D721Med (cell line): ENCODE measurements at regions not wholly inside any gene's neighbourhood (a gene's known extent, or its start where the extent isn't known, plus 50 kb on each side); places are given as distances from the start of the nearest gene placed in this dataset.

ENCODE experiments used
- DNase-seq: peaks from one replicate; pipeline ENCODE4 v3.0.0; 2011; ENCODE audit warnings: low spot score; ENCODE audit not compliant: insufficient read length
- FAIRE-seq: peaks from 2 replicates; lab custom pipeline; 2011; peaks lifted over from hg19 to GRCh38; lab: Jason Lieb, UNC
- TF ChIP-seq, protein P1 (sequence below): IDR thresholded peaks from 2 replicates; pipeline ENCODE4 v1.5.1; 2012; ENCODE audit warnings: mild to moderate bottlenecking, control low read depth; ENCODE audit not compliant: insufficient read depth; ENCODE audit errors: missing control alignments

DNA sequence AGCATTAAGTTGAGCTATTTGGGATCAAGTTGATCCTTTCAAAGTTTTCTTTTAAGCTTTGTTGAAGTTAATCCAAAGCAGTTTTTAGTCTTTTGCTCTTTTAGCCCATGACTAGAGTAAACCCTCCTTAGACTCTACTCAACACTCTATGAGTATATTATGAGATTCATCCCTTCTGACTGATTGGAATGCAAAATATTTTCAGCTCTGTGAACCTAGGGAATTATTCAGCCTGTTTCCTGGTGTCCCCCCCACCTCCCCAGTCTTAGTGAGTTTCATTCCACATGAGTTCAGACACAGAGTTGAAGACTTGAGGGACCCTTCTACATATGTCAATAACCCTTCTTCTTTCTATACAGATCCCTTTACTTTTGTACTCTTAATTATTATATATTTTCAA, 413.7 kb downstream of the RFPL4B start:
- no peak for DNase-seq
- TF ChIP-seq, protein P1, sequence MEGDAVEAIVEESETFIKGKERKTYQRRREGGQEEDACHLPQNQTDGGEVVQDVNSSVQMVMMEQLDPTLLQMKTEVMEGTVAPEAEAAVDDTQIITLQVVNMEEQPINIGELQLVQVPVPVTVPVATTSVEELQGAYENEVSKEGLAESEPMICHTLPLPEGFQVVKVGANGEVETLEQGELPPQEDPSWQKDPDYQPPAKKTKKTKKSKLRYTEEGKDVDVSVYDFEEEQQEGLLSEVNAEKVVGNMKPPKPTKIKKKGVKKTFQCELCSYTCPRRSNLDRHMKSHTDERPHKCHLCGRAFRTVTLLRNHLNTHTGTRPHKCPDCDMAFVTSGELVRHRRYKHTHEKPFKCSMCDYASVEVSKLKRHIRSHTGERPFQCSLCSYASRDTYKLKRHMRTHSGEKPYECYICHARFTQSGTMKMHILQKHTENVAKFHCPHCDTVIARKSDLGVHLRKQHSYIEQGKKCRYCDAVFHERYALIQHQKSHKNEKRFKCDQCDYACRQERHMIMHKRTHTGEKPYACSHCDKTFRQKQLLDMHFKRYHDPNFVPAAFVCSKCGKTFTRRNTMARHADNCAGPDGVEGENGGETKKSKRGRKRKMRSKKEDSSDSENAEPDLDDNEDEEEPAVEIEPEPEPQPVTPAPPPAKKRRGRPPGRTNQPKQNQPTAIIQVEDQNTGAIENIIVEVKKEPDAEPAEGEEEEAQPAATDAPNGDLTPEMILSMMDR = no peak
- no peak for FAIRE-seq

DNA sequence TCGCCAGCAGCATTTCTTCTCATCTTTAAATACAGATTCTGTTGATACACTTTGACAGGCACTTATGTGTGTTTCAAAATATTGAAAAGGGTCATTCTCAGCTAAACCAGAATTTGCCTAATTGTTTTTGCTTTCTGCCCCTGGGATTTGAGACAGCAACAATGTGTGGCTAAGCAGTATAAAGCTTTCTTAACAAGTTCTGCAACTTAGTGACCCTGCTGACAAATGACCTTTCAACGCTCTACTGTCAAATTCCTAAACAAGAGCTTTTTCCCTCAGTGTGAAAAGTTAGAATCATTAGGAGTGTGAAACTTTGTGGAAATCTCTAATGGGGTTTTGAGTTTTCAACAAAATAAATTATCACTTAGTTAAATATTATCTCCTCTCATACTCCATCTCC, 414.6 kb downstream of the RFPL4B start:
- DNase-seq = no peak
- TF ChIP-seq, protein P1 = no peak
- FAIRE-seq = no peak

GRCh38 chr6:112764377-112764776, 417.2 kb downstream of the RFPL4B start:
- FAIRE-seq = no peak
- TF ChIP-seq, protein P1 = no peak
- no peak for DNase-seq

DNA sequence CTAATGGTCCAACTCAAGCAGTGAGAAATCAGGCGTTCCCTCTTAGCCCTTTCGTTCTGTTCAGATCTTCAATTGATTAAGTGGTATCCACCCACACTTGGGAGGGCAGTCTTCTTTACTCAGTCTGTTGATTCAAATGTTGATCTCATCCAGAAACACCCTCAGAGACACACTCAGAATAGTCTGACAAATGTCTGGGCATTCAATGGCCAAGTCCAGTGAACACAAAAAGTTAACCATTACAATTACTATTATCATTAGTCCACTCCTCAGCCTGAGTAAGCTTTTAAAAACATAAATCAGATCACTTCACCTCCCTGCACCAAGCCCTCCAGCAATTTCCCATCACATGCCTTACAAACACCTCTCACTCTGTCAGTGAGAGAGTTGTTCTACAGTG, 423.2 kb downstream of the RFPL4B start:
- TF ChIP-seq, protein P1 = no peak
- no peak for DNase-seq
- FAIRE-seq = no peak

- FAIRE-seq = no peak
- DNase-seq = no peak
- TF ChIP-seq, protein P1 = no peak
These were observed 426.1 kb downstream of the RFPL4B start for GRCh38 chr6:112773187-112773586.

DNA sequence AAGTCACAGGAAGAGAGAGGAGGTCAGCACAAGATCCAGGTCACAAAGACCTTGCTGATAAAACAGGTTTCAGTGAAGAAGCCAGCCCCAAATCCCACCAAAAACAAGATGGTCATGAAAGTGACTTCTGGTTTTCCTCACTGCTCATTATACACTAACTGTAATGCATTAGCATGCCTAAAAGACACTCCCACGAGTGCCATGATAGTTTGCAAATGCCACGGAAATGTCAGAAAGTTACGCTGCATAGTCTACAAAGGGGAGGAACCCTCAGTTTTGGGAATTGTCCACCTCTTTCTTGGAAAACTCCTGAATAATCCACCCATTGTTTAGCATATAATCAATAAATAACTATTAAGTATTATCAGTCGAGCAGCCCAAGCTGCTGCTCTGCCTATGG, 427.2 kb downstream of the RFPL4B start:
- FAIRE-seq (no peak), DNase-seq (no peak)
- TF ChIP-seq, protein P1 = no peak

DNA sequence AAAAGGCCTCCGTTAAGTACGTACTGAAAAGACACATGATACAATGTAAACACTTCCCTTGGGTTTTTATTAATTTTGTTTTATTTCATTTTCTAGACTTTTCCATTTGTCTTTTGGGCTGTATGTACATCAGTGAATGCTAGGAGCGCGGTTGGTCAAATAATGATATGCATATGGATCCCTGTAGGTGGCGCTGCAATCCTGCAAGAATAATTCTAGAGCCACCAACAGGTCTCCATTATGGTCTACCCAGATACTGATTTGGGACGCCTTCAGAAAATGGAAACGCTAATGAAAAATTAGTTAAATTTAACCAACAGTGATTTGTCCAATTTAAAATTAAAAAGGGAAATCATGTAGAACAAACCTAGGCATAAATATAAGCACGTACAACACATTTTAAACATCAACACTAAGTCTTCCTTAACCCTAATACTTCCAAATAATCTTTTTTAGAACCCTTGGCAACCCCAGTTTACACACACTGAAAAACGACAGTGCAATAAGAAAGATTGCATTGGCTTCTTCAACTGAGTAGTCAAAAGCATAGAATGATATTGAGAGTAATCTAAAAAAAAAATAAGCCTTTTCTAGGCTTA, 433.5 kb downstream of the RFPL4B start:
- TF ChIP-seq, protein P1 = peak; percentile 77
- FAIRE-seq = peak; percentile 86
- no peak for DNase-seq
